Psoas muscle (tissue), 7 donors: ENCODE measurements at regions not wholly inside any gene's neighbourhood (a gene's known extent, or its start where the extent isn't known, plus 50 kb on each side); places are given as distances from the start of the nearest gene placed in this dataset.

Experiments used
- ATAC-seq, 4 donors: fragments of 200-7000 bp; cut with Tn5 transposase; one replicate each; pipeline ENCODE4 v1.9.1; 2020; ENCODE audit warnings: moderate library complexity in 3 of 4, mild to moderate bottlenecking in 2 of 4
- DNase-seq, 2 donors: peaks; one replicate each; pipeline ENCODE4 v3.0.0-alpha.2; 2020
- H3K27ac ChIP-seq: fragments of 200-600 bp; one replicate; pipeline ENCODE4 v1.8.0; 2022
- H3K27me3 ChIP-seq, 3 donors: fragments of 200-600 bp in 1 of 3; one replicate each; pipeline versions ENCODE4 v1.6.1 to v1.8.0; 2013 to 2022; ENCODE audit warnings: low read length in 2 of 3, mild to moderate bottlenecking in 2 of 3, moderate library complexity in 1 of 3; ENCODE audit not compliant: insufficient read depth in 3 of 3
- H3K36me3 ChIP-seq, 2 donors: fragments of 200-600 bp in 1 of 2; one replicate each; pipeline versions ENCODE4 v1.6.1 to v1.8.0; 2013 to 2022; ENCODE audit warnings: low read depth in 1 of 2, mild to moderate bottlenecking in 1 of 2, moderate library complexity in 1 of 2; ENCODE audit not compliant: insufficient read depth in 1 of 2
- H3K4me1 ChIP-seq: fragments of 200-600 bp; one replicate; pipeline ENCODE4 v1.8.0; 2022
- H3K4me3 ChIP-seq: fragments of 200-600 bp; one replicate; pipeline ENCODE4 v1.8.0; 2022; ENCODE audit warnings: mild to moderate bottlenecking
- H3K9me3 ChIP-seq: fragments of 200-600 bp; one replicate; pipeline ENCODE4 v1.8.0; 2022
- whole genome bisulfite sequencing, 3 donors: extraction: QIAGEN DNeasy Blood & Tissue Kit; methylation state at CpG; one replicate each; pipeline versions ENCODE4 v1.1.6 to v1.1.7; 2013; 5-methylcytosine and 5-hydroxymethylcytosine counted together
- intact Hi-C, 2 donors: fragments of 100-400 bp; cut with DNase I; formaldehyde crosslinking; loops; one replicate each; pipeline versions ENCODE4 v1.11.0 to v1.14.2; 2022
- TF ChIP-seq, protein P1 (sequence below): fragments of 200-600 bp; IDR thresholded peaks from one replicate; pipeline ENCODE4 v1.8.0; 2022; ENCODE audit warnings: antibody characterized with exemption
- donor health status: healthy with polysubstance abuse.
- donor health status: DM: no; HTN: no; CAD: no; lungs with moderate emphysema.
- donor health status: Bipolar disorder and iron deficiency.
- donor health status: healthy.
- donor health status: DM: yes; HTN: yes; CAD: no.
- donor health status: DM: no; HTN: no; CAD: no.
- donor health status: DM: yes; HTN: yes; CAD: no.

DNA sequence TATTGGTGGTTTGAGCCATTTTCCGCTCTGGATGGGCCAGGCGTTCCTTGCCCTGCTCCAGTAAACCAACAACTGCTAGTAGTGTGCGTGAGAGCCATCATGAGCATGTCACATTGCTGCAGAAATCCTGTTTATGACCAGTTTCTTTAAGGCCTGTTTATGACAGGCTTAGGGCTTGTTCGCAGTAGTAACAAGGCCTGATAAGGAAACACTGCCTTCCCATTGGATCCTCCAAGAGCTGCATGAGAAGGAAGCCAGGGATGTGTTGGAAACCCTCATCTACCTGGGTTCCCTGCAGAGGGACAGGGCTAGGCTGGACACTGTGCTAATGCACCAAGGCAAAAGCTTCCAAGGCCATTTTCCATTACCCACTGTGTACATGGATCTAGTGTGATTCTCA lies 153.9 kb downstream of the ZNF518B start:
- intact Hi-C loops, result no loop called here
- TF ChIP-seq, protein P1, sequence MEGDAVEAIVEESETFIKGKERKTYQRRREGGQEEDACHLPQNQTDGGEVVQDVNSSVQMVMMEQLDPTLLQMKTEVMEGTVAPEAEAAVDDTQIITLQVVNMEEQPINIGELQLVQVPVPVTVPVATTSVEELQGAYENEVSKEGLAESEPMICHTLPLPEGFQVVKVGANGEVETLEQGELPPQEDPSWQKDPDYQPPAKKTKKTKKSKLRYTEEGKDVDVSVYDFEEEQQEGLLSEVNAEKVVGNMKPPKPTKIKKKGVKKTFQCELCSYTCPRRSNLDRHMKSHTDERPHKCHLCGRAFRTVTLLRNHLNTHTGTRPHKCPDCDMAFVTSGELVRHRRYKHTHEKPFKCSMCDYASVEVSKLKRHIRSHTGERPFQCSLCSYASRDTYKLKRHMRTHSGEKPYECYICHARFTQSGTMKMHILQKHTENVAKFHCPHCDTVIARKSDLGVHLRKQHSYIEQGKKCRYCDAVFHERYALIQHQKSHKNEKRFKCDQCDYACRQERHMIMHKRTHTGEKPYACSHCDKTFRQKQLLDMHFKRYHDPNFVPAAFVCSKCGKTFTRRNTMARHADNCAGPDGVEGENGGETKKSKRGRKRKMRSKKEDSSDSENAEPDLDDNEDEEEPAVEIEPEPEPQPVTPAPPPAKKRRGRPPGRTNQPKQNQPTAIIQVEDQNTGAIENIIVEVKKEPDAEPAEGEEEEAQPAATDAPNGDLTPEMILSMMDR, result no peak

DNA sequence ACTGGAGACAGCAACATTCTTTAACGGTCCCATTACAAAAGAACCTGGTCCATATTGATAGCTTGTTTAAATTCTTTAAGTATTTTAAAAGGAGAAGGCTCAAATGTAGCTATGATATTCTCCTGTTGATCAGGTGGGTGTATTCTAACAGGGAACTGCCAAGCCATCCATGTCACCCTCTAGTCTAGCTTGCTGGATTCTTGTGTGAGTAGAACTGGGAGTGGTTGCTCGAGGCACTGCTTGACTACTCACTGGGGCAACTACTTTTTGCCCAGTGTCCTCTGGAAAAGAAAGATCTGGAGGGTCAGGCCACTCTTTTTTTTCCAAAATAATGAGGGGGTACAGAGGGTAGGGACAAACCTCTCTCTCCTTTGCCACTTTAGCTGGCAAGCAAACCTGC lies 155.1 kb downstream of the ZNF518B start:
- 67 to 85% (median 68%) methylated on average over 2 of the region's 2 CpGs for WGBS, 3 donors
- ATAC-seq, result no peak
- H3K9me3 ChIP-seq, result no peaks in the 10 kb centered on the region
- no peaks in the 10 kb centered on the region for H3K36me3 ChIP-seq
- peaks cover 0 to 8% (median 0%) of the 10 kb centered on the region in 3 donors for H3K27me3 ChIP-seq
- no peak overlapping the region for H3K27ac ChIP-seq
- no peak overlapping the region for H3K4me3 ChIP-seq
- TF ChIP-seq, protein P1, result no peak
- H3K4me1 ChIP-seq, result no peaks in the 10 kb centered on the region
- DNase-seq, result no peak
- intact Hi-C loops, result no loop called here

More for the DNA sequence above, 153.9 kb downstream of the ZNF518B start:
- Histone ChIP-seq H3K36me3 (no peaks in the 10 kb centered on the region), H3K4me3 (no peak overlapping the region), H3K27me3 (peaks cover 0 to 8% (median 0%) of the 10 kb centered on the region in 3 donors), H3K4me1 (no peaks in the 10 kb centered on the region), H3K9me3 (no peaks in the 10 kb centered on the region), H3K27ac (no peak overlapping the region)
- ATAC-seq, result no peak
- 73 to 85% (median 84%) methylated on average over 4 of the region's 4 CpGs for WGBS, 3 donors
- DNase-seq, result no peak

DNA sequence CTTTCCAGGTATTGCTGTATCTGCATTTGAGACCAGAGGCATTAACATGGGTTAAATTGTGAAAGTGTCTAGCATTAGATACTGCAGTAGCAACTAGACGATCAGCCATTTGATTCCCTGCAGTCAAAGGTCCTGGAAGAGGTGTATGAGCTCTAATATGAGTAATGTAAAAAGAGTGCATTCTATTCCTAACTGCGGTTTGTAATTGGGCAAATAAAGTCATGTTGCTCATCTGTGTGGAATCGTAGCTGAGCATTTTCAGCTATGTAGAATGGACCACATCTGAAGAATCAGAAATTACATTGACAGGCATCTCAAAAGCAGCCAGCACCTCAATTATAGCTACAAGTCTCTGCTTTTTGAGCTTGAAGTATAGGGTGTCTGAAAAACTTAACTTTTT lies 157.6 kb downstream of the ZNF518B start:
- TF ChIP-seq, protein P1, result no peak
- intact Hi-C loops, result no loop called here
- 46 to 50% (median 47%) methylated on average over 3 of the region's 3 CpGs for WGBS, 3 donors
- no peaks in the 10 kb centered on the region for H3K4me1 ChIP-seq
- no peak overlapping the region for H3K4me3 ChIP-seq
- H3K27ac ChIP-seq, result no peak overlapping the region
- no peak for ATAC-seq
- H3K27me3 ChIP-seq, result peaks cover 0 to 2% (median 0%) of the 10 kb centered on the region in 3 donors
- no peaks in the 10 kb centered on the region for H3K9me3 ChIP-seq
- H3K36me3 ChIP-seq, result no peaks in the 10 kb centered on the region
- DNase-seq, result no peak

DNA sequence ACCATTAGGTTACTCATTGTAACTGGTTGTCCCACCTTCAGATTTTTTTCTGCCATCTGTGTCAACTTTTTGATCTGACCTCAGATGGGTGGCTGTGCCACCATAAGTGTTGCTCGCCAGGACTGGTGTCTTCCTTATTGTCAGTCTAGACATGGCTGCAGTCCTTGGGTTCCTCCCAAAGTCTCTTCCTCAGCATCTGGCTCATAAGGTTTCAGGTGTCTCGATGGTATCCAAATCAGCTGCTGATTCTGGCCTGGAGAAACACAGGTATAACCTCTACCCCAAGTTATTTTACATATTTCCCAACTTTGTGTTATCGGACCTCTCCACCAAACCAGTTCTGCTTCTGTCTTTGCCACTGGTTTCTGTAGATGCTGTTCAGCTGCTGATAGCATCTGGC lies 158.5 kb downstream of the ZNF518B start:
- H3K9me3 ChIP-seq, result no peaks in the 10 kb centered on the region
- TF ChIP-seq, protein P1, result no peak
- DNase-seq, result no peak
- H3K36me3 ChIP-seq, result no peaks in the 10 kb centered on the region
- no peak overlapping the region for H3K27ac ChIP-seq
- 84 to 90% (median 86%) methylated on average over 3 of the region's 3 CpGs for WGBS, 3 donors
- H3K27me3 ChIP-seq, result peaks cover 0 to 2% (median 2%) of the 10 kb centered on the region in 3 donors
- H3K4me1 ChIP-seq, result no peaks in the 10 kb centered on the region
- no peak for ATAC-seq
- H3K4me3 ChIP-seq, result no peak overlapping the region
- intact Hi-C loops, result no loop called here

DNA sequence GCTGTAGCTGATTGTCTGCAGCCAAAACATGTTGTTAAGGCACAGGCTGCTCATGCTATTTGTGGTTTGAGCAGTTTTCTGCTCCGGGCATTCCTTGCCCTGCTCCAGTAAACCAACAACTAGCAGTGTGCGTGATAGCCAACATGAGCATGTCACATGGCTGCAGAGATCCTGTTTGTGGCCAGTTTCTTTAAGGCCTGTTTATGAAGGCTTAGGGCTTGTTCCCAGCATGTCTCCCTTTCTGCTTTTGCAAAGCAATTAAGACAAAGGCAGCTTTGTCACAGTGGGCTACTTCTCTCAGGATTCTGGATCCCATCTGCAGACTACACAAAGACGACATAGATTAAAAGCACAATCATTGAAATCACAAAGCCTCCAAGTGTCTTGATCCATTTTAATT lies 160.5 kb downstream of the ZNF518B start:
- Histone ChIP-seq H3K27ac (no peak overlapping the region), H3K4me1 (no peaks in the 10 kb centered on the region), H3K9me3 (no peaks in the 10 kb centered on the region), H3K4me3 (no peak overlapping the region), H3K27me3 (peaks cover 0 to 6% (median 2%) of the 10 kb centered on the region in 3 donors), H3K36me3 (no peaks in the 10 kb centered on the region)
- TF ChIP-seq, protein P1, result no peak
- ATAC-seq (no peak), DNase-seq (no peak)
- intact Hi-C loops, result no loop called here
- WGBS, 3 donors, result 28 to 52% (median 32%) methylated on average over 3 of the region's 3 CpGs
